BE2C (cell line): ENCODE measurements at regions not wholly inside any gene's neighbourhood (a gene's known extent, or its start where the extent isn't known, plus 50 kb on each side); places are given as distances from the start of the nearest gene placed in this dataset.
"Not testable (repeated sequence)": the region's sequence is repeated elsewhere in the genome, so short reads cannot be mapped to it uniquely, and the experiment has no call there.

Experiments used
- DNase-seq: peaks from one replicate; pipeline ENCODE4 v3.0.0-alpha.2; 2020
- H3K27me3 ChIP-seq: fragments of 250-450 bp; sonication (Bioruptor Pico); 2 replicates; pipeline ENCODE4 v1.5.1; 2020; ENCODE audit warnings: mild to moderate bottlenecking
- H3K36me3 ChIP-seq: fragments of 250-450 bp; sonication (Bioruptor Pico); 2 replicates; pipeline ENCODE4 v1.5.1; 2020; ENCODE audit warnings: mild to moderate bottlenecking
- H3K4me1 ChIP-seq: fragments of 250-450 bp; sonication (Bioruptor Pico); 2 replicates; pipeline ENCODE4 v1.5.1; 2020
- H3K4me3 ChIP-seq: 2 replicates; pipeline ENCODE4 v1.5.1; 2011; ENCODE audit warnings: low read depth, low read length
- H3K9me3 ChIP-seq: fragments of 250-450 bp; sonication (Bioruptor Pico); 2 replicates; pipeline ENCODE4 v1.5.1; 2020
- TF ChIP-seq, protein P1 (sequence below): IDR thresholded peaks from 2 replicates; pipeline ENCODE4 v1.5.1; 2012; ENCODE audit warnings: mild to moderate bottlenecking, low read depth, low read length

GRCh38 chr5:69007726-69008368 lies 86.0 kb upstream of the SLC30A5 start:
- no peaks in the 10 kb centered on the region for H3K36me3 ChIP-seq
- H3K4me3 ChIP-seq, result peak overlapping the region; percentile 16
- TF ChIP-seq, protein P1, sequence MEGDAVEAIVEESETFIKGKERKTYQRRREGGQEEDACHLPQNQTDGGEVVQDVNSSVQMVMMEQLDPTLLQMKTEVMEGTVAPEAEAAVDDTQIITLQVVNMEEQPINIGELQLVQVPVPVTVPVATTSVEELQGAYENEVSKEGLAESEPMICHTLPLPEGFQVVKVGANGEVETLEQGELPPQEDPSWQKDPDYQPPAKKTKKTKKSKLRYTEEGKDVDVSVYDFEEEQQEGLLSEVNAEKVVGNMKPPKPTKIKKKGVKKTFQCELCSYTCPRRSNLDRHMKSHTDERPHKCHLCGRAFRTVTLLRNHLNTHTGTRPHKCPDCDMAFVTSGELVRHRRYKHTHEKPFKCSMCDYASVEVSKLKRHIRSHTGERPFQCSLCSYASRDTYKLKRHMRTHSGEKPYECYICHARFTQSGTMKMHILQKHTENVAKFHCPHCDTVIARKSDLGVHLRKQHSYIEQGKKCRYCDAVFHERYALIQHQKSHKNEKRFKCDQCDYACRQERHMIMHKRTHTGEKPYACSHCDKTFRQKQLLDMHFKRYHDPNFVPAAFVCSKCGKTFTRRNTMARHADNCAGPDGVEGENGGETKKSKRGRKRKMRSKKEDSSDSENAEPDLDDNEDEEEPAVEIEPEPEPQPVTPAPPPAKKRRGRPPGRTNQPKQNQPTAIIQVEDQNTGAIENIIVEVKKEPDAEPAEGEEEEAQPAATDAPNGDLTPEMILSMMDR, result peak; percentile 100
- no peaks in the 10 kb centered on the region for H3K9me3 ChIP-seq
- peak; percentile 85 for DNase-seq
- H3K4me1 ChIP-seq, result peaks cover 12% of the 10 kb centered on the region
- no peaks in the 10 kb centered on the region for H3K27me3 ChIP-seq

GRCh38 chr5:69010476-69010875 lies 83.3 kb upstream of the SLC30A5 start:
- TF ChIP-seq, protein P1, result no peak
- no peak overlapping the region for H3K4me3 ChIP-seq
- no peaks in the 10 kb centered on the region for H3K27me3 ChIP-seq
- DNase-seq, result no peak
- H3K4me1 ChIP-seq, result peaks cover 12% of the 10 kb centered on the region
- no peaks in the 10 kb centered on the region for H3K36me3 ChIP-seq
- no peaks in the 10 kb centered on the region for H3K9me3 ChIP-seq

- TF ChIP-seq, protein P1, result no peak
- peaks cover 5% of the 10 kb centered on the region for H3K4me1 ChIP-seq
- H3K9me3 ChIP-seq, result no peaks in the 10 kb centered on the region
- no peaks in the 10 kb centered on the region for H3K27me3 ChIP-seq
- H3K4me3 ChIP-seq, result no peak overlapping the region
- DNase-seq, result no peak
- no peaks in the 10 kb centered on the region for H3K36me3 ChIP-seq
Observed at GRCh38 chr5:69011910-69012309, 81.9 kb upstream of the SLC30A5 start.

DNA sequence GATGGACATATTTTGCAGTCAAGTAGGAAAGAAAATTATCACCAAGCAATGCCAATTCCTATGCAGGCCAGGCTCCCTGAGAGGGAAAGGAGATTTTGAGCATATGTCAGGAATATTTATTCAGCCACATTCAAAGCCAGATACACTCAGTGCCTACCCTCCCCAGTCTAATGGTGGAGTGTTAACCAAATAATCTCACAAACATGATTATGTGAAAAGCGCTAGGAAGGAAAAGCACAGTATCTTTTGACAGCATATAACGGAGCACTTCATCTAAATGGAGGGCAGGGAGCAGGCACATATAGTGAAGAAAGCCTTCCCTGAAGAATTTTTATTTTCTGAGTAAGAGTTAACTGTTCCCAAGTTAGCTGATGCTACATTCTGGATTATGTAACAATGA lies 80.3 kb upstream of the SLC30A5 start:
- no peaks in the 10 kb centered on the region for H3K27me3 ChIP-seq
- TF ChIP-seq, protein P1, result no peak
- no peaks in the 10 kb centered on the region for H3K9me3 ChIP-seq
- H3K36me3 ChIP-seq, result no peaks in the 10 kb centered on the region
- no peak for DNase-seq
- H3K4me3 ChIP-seq, result no peak overlapping the region
- no peaks in the 10 kb centered on the region for H3K4me1 ChIP-seq

- not testable (repeated sequence) for H3K9me3 ChIP-seq, H3K36me3 ChIP-seq, H3K27me3 ChIP-seq, H3K4me1 ChIP-seq, H3K4me3 ChIP-seq, DNase-seq
Observed at GRCh38 chr5:69014007-69014406, 79.8 kb upstream of the SLC30A5 start.

DNA sequence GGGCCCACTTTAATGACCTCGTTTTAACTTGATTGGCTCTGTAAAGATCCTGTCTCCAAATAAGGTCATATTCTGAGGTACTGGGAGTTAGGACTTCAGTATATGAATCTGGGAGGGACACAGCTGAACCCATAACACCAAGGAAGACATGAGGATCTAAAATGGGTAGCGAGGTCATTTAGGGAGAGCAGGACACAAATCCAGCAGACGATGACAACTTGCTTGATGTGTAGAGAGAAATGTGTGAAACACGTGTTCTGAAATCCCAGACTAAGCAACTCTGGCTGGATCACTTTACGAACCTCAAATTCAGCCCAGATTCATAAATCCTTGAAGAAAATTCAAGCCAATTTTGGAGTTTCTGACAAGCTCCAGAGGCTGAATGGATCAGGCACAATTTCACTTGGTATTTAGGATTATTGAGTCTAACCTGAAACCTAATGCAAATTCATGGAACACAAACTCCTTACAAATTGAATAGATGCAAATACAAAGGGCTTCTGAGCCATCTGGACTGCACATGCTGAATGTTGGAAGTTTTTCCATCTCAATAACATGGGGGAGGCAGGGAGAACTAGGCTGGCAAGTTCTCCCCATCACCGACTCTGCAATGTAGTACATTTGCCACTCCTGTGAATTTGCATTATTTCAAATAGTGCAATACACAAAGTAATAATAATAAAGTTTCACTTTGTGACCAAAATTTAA lies 74.0 kb upstream of the SLC30A5 start:
- peaks cover 17% of the 10 kb centered on the region for H3K4me1 ChIP-seq
- no peaks in the 10 kb centered on the region for H3K27me3 ChIP-seq

More for the DNA sequence above, 74.0 kb upstream of the SLC30A5 start:
- no peaks in the 10 kb centered on the region for H3K9me3 ChIP-seq
- no peak overlapping the region for H3K4me3 ChIP-seq
- no peaks in the 10 kb centered on the region for H3K36me3 ChIP-seq
- TF ChIP-seq, protein P1, result no peak
- no peak for DNase-seq
